ENCODE measurements at regions not wholly inside any gene's neighbourhood (a gene's known extent, or its start where the extent isn't known, plus 50 kb on each side); places are given as distances from the start of the nearest gene placed in this dataset.

- ATAC-seq, result no peak
- 13% methylated on average over 2 of the region's 7 CpGs for WGBS (ENCODE audit: insufficient coverage, low coverage, low lambda C conversion rate, missing lambda C conversion rate)
- Histone ChIP-seq H3K27ac (no peak overlapping the region), H3K4me1 (peaks cover 0 to 8% (median 0%) of the 10 kb centered on the region in 4 donors), H3K9me3 (no peaks in the 10 kb centered on the region), H3K4me3 (no peak overlapping the region), H3K36me3 (no peaks in the 10 kb centered on the region), H3K27me3 (no peaks in the 10 kb centered on the region)
- TF ChIP-seq POLR2A (IDR thresholded peaks at IDR 0.05), result no peak
- DNase-seq, result no peak
- intact Hi-C loops (cut with DNase I), result no loop called here
These were observed 76.9 kb downstream of the OTX2 start for GRCh38 chr14:56733396-56733795.

DNA sequence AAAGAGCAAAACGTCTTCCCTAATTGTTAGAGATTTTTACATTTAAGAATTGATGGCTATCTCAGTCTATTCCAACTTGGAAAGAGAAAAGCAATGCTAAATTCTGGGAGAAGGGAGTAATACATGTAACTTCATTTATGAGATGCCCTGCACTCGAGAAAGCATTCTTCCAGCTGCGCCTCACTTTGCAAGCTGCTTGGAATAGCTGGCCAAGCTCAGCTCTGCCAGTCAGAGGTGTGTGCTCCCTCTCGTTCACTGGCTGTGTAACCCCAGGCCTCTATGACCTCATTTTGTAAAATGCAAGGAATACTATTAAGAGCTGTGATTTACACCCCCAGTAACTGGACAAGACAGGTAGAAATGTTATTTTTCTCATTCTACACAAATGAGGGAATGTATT lies 79.1 kb downstream of the OTX2 start:
- Histone ChIP-seq H3K9me3 (no peaks in the 10 kb centered on the region), H3K36me3 (no peaks in the 10 kb centered on the region), H3K4me3 (no peak overlapping the region), H3K27me3 (no peaks in the 10 kb centered on the region), H3K4me1 (no peaks in the 10 kb centered on the region), H3K27ac (no peak overlapping the region)
- DNase-seq (no peak), ATAC-seq (no peak)
- TF ChIP-seq, protein P1, sequence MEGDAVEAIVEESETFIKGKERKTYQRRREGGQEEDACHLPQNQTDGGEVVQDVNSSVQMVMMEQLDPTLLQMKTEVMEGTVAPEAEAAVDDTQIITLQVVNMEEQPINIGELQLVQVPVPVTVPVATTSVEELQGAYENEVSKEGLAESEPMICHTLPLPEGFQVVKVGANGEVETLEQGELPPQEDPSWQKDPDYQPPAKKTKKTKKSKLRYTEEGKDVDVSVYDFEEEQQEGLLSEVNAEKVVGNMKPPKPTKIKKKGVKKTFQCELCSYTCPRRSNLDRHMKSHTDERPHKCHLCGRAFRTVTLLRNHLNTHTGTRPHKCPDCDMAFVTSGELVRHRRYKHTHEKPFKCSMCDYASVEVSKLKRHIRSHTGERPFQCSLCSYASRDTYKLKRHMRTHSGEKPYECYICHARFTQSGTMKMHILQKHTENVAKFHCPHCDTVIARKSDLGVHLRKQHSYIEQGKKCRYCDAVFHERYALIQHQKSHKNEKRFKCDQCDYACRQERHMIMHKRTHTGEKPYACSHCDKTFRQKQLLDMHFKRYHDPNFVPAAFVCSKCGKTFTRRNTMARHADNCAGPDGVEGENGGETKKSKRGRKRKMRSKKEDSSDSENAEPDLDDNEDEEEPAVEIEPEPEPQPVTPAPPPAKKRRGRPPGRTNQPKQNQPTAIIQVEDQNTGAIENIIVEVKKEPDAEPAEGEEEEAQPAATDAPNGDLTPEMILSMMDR (IDR thresholded peaks at IDR 0.05), result no peak
- TF ChIP-seq POLR2A (IDR thresholded peaks at IDR 0.05), result no peak
- intact Hi-C loops (cut with DNase I), result no loop called here
- 58% methylated on average over 4 of the region's 4 CpGs for WGBS (ENCODE audit: insufficient coverage, low coverage, low lambda C conversion rate, missing lambda C conversion rate)

- H3K4me1 ChIP-seq, result no peaks in the 10 kb centered on the region
- H3K27ac ChIP-seq, result no peak overlapping the region
- intact Hi-C loops (cut with DNase I), result no loop called here
- no peaks in the 10 kb centered on the region for H3K9me3 ChIP-seq
- no peaks in the 10 kb centered on the region for H3K36me3 ChIP-seq
- H3K27me3 ChIP-seq, result no peaks in the 10 kb centered on the region
- DNase-seq (no peak), ATAC-seq (no peak)
- no peak overlapping the region for H3K4me3 ChIP-seq
- TF ChIP-seq POLR2A (IDR thresholded peaks at IDR 0.05), result no peak
- TF ChIP-seq, protein P1 (IDR thresholded peaks at IDR 0.05), result no peak
- WGBS (ENCODE audit: insufficient coverage, low coverage, low lambda C conversion rate, missing lambda C conversion rate), result 27% methylated on average over 16 of the region's 17 CpGs
These were observed 79.6 kb downstream of the OTX2 start for GRCh38 chr14:56730538-56731145.

GRCh38 chr14:56724013-56724412 lies 86.3 kb downstream of the OTX2 start:
- no peaks in the 10 kb centered on the region for H3K36me3 ChIP-seq
- H3K4me3 ChIP-seq, result no peak overlapping the region
- no CpG with 5 or more reads among the region's 1 CpG for WGBS (ENCODE audit: insufficient coverage, low coverage, low lambda C conversion rate, missing lambda C conversion rate)
- DNase-seq, result no peak
- ATAC-seq, result no peak
- no peaks in the 10 kb centered on the region for H3K9me3 ChIP-seq
- intact Hi-C loops (cut with DNase I), result no loop called here
- no peaks in the 10 kb centered on the region for H3K27me3 ChIP-seq
- H3K27ac ChIP-seq, result no peak overlapping the region
- H3K4me1 ChIP-seq, result no peaks in the 10 kb centered on the region
- TF ChIP-seq, protein P1 (IDR thresholded peaks at IDR 0.05), result no peak
- no peak for TF ChIP-seq POLR2A (IDR thresholded peaks at IDR 0.05)

- no peak overlapping the region for H3K4me3 ChIP-seq
- TF ChIP-seq, protein P1 (IDR thresholded peaks at IDR 0.05), result no peak
- TF ChIP-seq POLR2A (IDR thresholded peaks at IDR 0.05), result no peak
- intact Hi-C loops (cut with DNase I), result no loop called here
- ATAC-seq (no peak), DNase-seq (no peak)
- H3K27ac ChIP-seq, result no peak overlapping the region
- H3K9me3 ChIP-seq, result no peaks in the 10 kb centered on the region
- no peaks in the 10 kb centered on the region for H3K4me1 ChIP-seq
- H3K36me3 ChIP-seq, result no peaks in the 10 kb centered on the region
- no peaks in the 10 kb centered on the region for H3K27me3 ChIP-seq
These were observed 86.9 kb downstream of the OTX2 start for GRCh38 chr14:56723418-56723817.

All from right lobe of liver (tissue), 6 donors.